Lower leg skin (tissue), 3 donors: ENCODE measurements at regions not wholly inside any gene's neighbourhood (a gene's known extent, or its start where the extent isn't known, plus 50 kb on each side); places are given as distances from the start of the nearest gene placed in this dataset.
"Not testable (repeated sequence)": the region's sequence is repeated elsewhere in the genome, so short reads cannot be mapped to it uniquely, and the experiment has no call there.

Experiments used
- CTCF ChIP-seq, 3 donors: fragments of 450-650 bp; IDR thresholded peaks; one replicate each; pipeline ENCODE4 v1.5.1; 2016; ENCODE audit warnings: antibody characterized with exemption in 3 of 3, mild to moderate bottlenecking in 3 of 3, moderate library complexity in 2 of 3
- POLR2A ChIP-seq, 2 donors: fragments of 450-650 bp; IDR thresholded peaks; one replicate each; pipeline ENCODE4 v1.6.1; 2016 to 2017; ENCODE audit warnings: antibody characterized with exemption in 2 of 2, mild to moderate bottlenecking in 1 of 2, moderate library complexity in 1 of 2

DNA sequence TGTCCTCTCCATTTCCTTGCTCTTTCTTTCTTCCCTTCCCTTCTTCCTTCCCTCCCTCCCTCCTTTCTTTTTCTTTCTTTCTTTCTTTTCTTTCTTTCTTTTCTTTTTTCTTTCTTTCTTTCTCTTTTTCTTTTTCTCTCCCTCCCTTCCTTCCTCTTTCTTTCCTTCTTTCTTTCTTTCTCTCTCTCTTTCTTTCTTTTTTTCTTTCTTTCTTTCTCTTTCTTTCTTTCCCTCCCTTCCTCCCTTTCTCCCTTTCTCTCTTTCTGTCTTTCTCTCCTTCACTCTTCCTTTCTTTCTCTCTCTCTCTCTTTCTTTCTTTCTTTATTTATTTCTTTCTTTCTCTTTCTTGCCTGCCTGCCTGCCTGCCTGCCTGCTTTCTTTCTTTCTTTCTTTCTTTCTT lies 326.8 kb upstream of the ONECUT1 start:
- TF ChIP-seq CTCF, POLR2A (IDR thresholded peaks at IDR 0.05): not testable (repeated sequence)
